Thoracic aorta (tissue), 2 donors: ENCODE measurements at regions not wholly inside any gene's neighbourhood (a gene's known extent, or its start where the extent isn't known, plus 50 kb on each side); places are given as distances from the start of the nearest gene placed in this dataset.

ENCODE experiments used
- ATAC-seq: fragments of 150-250 bp; one replicate; pipeline ENCODE4 v1.8.0; 2017; ENCODE audit warnings: low read depth; ENCODE audit not compliant: insufficient number of reproducible peaks, low FRiP score
- DNase-seq: peaks from one replicate; pipeline ENCODE4 v3.0.0-alpha.2; 2020; ENCODE audit warnings: low spot score
- H3K27ac ChIP-seq, 2 donors: fragments of 200-600 bp; sonication (generic); 1 replicate in 1 of 2; 2 replicates in 1 of 2; pipeline ENCODE4 v1.5.1; 2016; ENCODE audit warnings: mild to moderate bottlenecking in 2 of 2, moderate library complexity in 2 of 2
- H3K27me3 ChIP-seq: fragments of 200-600 bp; sonication (generic); replicated peaks from 2 replicates; pipeline ENCODE4 v1.6.0; 2016; ENCODE audit warnings: mild to moderate bottlenecking; ENCODE audit not compliant: insufficient read depth
- H3K36me3 ChIP-seq: fragments of 200-600 bp; sonication (generic); one replicate; pipeline ENCODE4 v1.5.1; 2016
- H3K4me1 ChIP-seq, 2 donors: fragments of 200-600 bp; sonication (generic); 1 replicate in 1 of 2; 2 replicates in 1 of 2; pipeline versions ENCODE4 v1.5.1 to v1.6.0; 2016; ENCODE audit warnings: low read depth in 2 of 2, mild to moderate bottlenecking in 1 of 2; ENCODE audit not compliant: control insufficient read depth in 1 of 2
- H3K4me3 ChIP-seq: fragments of 200-600 bp; sonication (generic); 2 replicates; pipeline ENCODE4 v1.5.1; 2016; ENCODE audit warnings: mild to moderate bottlenecking
- H3K9me3 ChIP-seq: fragments of 200-600 bp; sonication (generic); 2 replicates; pipeline ENCODE4 v1.5.1; 2016
- CTCF ChIP-seq: fragments of 200-600 bp; sonication (generic); IDR thresholded peaks from one replicate; pipeline ENCODE4 v1.5.1; 2019; ENCODE audit warnings: antibody characterized with exemption

- no peak for ATAC-seq
- no peak overlapping the region for H3K4me3 ChIP-seq
- no peak for TF ChIP-seq CTCF
Measured at GRCh38 chr4:171534391-171534790, 278.8 kb upstream of the GALNTL6 start.

GRCh38 chr4:171532968-171533367 lies 280.2 kb upstream of the GALNTL6 start:
- Histone ChIP-seq H3K27ac (no peak overlapping the region), H3K27me3 (no peaks in the 10 kb centered on the region), H3K9me3 (no peaks in the 10 kb centered on the region), H3K4me1 (no peaks in the 10 kb centered on the region), H3K4me3 (peak overlapping the region; percentile 43), H3K36me3 (no peaks in the 10 kb centered on the region)
- no peak for TF ChIP-seq CTCF
- DNase-seq (no peak), ATAC-seq (no peak)

More at GRCh38 chr4:171534391-171534790, 278.8 kb upstream of the GALNTL6 start:
- Histone ChIP-seq H3K36me3 (no peaks in the 10 kb centered on the region), H3K27ac (no peak overlapping the region), H3K4me1 (no peaks in the 10 kb centered on the region), H3K9me3 (no peaks in the 10 kb centered on the region), H3K27me3 (no peaks in the 10 kb centered on the region)
- no peak for DNase-seq

GRCh38 chr4:171524903-171525302 lies 288.3 kb upstream of the GALNTL6 start:
- Histone ChIP-seq H3K27ac (no peak overlapping the region), H3K27me3 (no peaks in the 10 kb centered on the region), H3K4me3 (no peak overlapping the region), H3K9me3 (no peaks in the 10 kb centered on the region), H3K4me1 (no peaks in the 10 kb centered on the region), H3K36me3 (no peaks in the 10 kb centered on the region)
- TF ChIP-seq CTCF, result no peak
- DNase-seq (no peak), ATAC-seq (no peak)

- Histone ChIP-seq H3K27ac (no peak overlapping the region), H3K9me3 (no peaks in the 10 kb centered on the region), H3K4me1 (no peaks in the 10 kb centered on the region), H3K36me3 (no peaks in the 10 kb centered on the region), H3K4me3 (no peak overlapping the region), H3K27me3 (no peaks in the 10 kb centered on the region)
- DNase-seq (no peak), ATAC-seq (no peak)
- TF ChIP-seq CTCF, result no peak
Measured at GRCh38 chr4:171521726-171522125, 291.5 kb upstream of the GALNTL6 start.

- no peaks in the 10 kb centered on the region for H3K4me1 ChIP-seq
- H3K9me3 ChIP-seq, result no peaks in the 10 kb centered on the region
- no peak for ATAC-seq
- no peak for DNase-seq
- no peaks in the 10 kb centered on the region for H3K27me3 ChIP-seq
- no peak overlapping the region for H3K27ac ChIP-seq
- no peak for TF ChIP-seq CTCF
- no peak overlapping the region for H3K4me3 ChIP-seq
- no peaks in the 10 kb centered on the region for H3K36me3 ChIP-seq
Measured at GRCh38 chr4:171519457-171519856, 293.7 kb upstream of the GALNTL6 start.
